HFFc6 (cell line): ENCODE measurements at regions not wholly inside any gene's neighbourhood (a gene's known extent, or its start where the extent isn't known, plus 50 kb on each side); places are given as distances from the start of the nearest gene placed in this dataset.

ENCODE experiments used
- DNase-seq: peaks from one replicate; pipeline ENCODE4 v3.0.0-alpha.2; 2018
- H3K27ac Mint-ChIP-seq: 2 replicates; pipeline ENCODE4 v1.8.0; 2020; ENCODE audit warnings: mild to moderate bottlenecking, mixed read lengths
- H3K27me3 Mint-ChIP-seq: 2 replicates; pipeline ENCODE4 v1.8.0; 2021; ENCODE audit warnings: mild to moderate bottlenecking, moderate library complexity, mixed read lengths; ENCODE audit not compliant: insufficient read depth
- H3K36me3 Mint-ChIP-seq: 2 replicates; pipeline ENCODE4 v1.8.0; 2021; ENCODE audit warnings: low read depth, mixed read lengths
- H3K4me1 Mint-ChIP-seq: 2 replicates; pipeline ENCODE4 v1.8.0; 2020; ENCODE audit warnings: low read depth, mixed read lengths
- H3K4me3 Mint-ChIP-seq: 2 replicates; pipeline ENCODE4 v1.8.0; 2020; ENCODE audit warnings: mild to moderate bottlenecking, moderate library complexity, mixed read lengths
- H3K9me3 Mint-ChIP-seq: 2 replicates; pipeline ENCODE4 v1.8.0; 2020; ENCODE audit warnings: mild to moderate bottlenecking, mixed read lengths
- CTCF ChIP-seq: fragments of 200-600 bp; sonication (generic); IDR thresholded peaks from 2 replicates; pipeline ENCODE4 v1.5.0; 2021; ENCODE audit warnings: antibody characterized with exemption, mild to moderate bottlenecking

GRCh38 chr9:91073049-91073810, 271.6 kb downstream of the SYK start:
- Mint-ChIP-seq H3K4me3 (no peak overlapping the region), H3K4me1 (peaks cover 26% of the 10 kb centered on the region), H3K9me3 (no peaks in the 10 kb centered on the region), H3K27ac (no peak overlapping the region), H3K36me3 (no peaks in the 10 kb centered on the region), H3K27me3 (no peaks in the 10 kb centered on the region; the same call in 1 of the 2 replicates)
- no peak for TF ChIP-seq CTCF
- DNase-seq = no peak

GRCh38 chr9:91073811-91074771, 272.5 kb downstream of the SYK start:
- TF ChIP-seq CTCF = no peak
- no peaks in the 10 kb centered on the region for H3K9me3 Mint-ChIP-seq
- H3K4me3 Mint-ChIP-seq = no peak overlapping the region
- H3K27ac Mint-ChIP-seq = no peak overlapping the region
- no peaks in the 10 kb centered on the region; the same call in 1 of the 2 replicates for H3K27me3 Mint-ChIP-seq
- no peaks in the 10 kb centered on the region for H3K36me3 Mint-ChIP-seq
- no peak for DNase-seq
- H3K4me1 Mint-ChIP-seq = peaks cover 26% of the 10 kb centered on the region

- Mint-ChIP-seq H3K27me3 (no peaks in the 10 kb centered on the region; the same call in 1 of the 2 replicates), H3K4me3 (no peak overlapping the region), H3K27ac (no peak overlapping the region), H3K9me3 (no peaks in the 10 kb centered on the region), H3K36me3 (no peaks in the 10 kb centered on the region), H3K4me1 (peaks cover 26% of the 10 kb centered on the region)
- TF ChIP-seq CTCF = no peak
- DNase-seq = no peak
Measured at GRCh38 chr9:91074866-91075265, 273.2 kb downstream of the SYK start.

- no peak for TF ChIP-seq CTCF
- Mint-ChIP-seq H3K27ac (no peak overlapping the region), H3K36me3 (no peaks in the 10 kb centered on the region), H3K4me1 (peaks cover 26% of the 10 kb centered on the region), H3K4me3 (no peak overlapping the region), H3K27me3 (no peaks in the 10 kb centered on the region; the same call in 1 of the 2 replicates), H3K9me3 (no peaks in the 10 kb centered on the region)
- no peak for DNase-seq
Measured at GRCh38 chr9:91075279-91075678, 273.7 kb downstream of the SYK start.

GRCh38 chr9:91077624-91078368, 276.2 kb downstream of the SYK start:
- DNase-seq = no peak
- Mint-ChIP-seq H3K4me1 (peaks cover 13% of the 10 kb centered on the region; the same call in 1 of the 2 replicates), H3K9me3 (no peaks in the 10 kb centered on the region), H3K36me3 (no peaks in the 10 kb centered on the region), H3K4me3 (no peak overlapping the region), H3K27ac (no peak overlapping the region; the same call in 1 of the 2 replicates), H3K27me3 (no peaks in the 10 kb centered on the region; the same call in none of the 2 replicates)
- no peak for TF ChIP-seq CTCF
